ENCODE measurements at regions not wholly inside any gene's neighbourhood (a gene's known extent, or its start where the extent isn't known, plus 50 kb on each side); places are given as distances from the start of the nearest gene placed in this dataset.

DNA sequence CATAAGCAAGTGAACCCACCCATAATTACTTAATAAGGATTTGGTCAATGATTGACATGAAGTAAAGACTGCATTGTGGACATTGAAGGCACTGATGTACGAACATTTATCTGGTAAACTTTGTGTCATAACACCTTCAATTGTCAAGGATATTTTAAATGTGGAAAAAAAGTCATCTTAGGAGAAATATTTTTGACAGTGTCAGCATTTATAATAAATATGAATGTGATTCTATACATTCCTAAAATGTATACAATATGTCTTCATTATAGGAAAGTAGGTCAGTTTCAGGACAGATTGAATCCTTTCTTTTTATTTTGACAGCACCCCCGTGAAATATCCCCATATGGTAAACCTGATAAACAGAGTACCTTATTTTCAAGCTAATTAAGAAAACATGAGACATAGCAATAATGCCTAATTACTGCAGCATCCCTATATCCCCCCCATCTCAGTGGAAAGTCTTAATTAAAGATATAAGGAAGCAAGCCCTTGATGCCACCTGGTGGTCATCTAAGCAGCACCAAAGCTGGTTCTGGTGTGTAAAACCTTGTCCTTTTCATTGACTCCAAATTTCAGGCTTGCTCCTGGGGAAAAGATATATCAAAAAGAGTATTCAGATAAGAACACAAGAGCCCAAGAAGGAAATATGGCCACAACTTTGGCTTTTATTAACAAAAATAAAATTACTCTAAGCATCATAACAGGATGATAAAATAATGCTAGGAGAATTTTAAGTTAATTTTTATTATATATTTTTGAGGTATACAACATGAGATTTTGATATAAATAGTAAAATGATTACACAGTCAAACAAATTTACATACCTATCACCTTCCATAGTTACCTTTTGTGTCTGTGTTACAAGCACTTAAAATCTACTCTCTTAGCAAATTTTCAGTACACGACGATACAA is 379.7 kb downstream of the TLL1 start:
- TF ChIP-seq EZH2 (IDR thresholded peaks at IDR 0.05; ENCODE audit: insufficient read depth, low read length), result no peak
- TF ChIP-seq, protein P1, sequence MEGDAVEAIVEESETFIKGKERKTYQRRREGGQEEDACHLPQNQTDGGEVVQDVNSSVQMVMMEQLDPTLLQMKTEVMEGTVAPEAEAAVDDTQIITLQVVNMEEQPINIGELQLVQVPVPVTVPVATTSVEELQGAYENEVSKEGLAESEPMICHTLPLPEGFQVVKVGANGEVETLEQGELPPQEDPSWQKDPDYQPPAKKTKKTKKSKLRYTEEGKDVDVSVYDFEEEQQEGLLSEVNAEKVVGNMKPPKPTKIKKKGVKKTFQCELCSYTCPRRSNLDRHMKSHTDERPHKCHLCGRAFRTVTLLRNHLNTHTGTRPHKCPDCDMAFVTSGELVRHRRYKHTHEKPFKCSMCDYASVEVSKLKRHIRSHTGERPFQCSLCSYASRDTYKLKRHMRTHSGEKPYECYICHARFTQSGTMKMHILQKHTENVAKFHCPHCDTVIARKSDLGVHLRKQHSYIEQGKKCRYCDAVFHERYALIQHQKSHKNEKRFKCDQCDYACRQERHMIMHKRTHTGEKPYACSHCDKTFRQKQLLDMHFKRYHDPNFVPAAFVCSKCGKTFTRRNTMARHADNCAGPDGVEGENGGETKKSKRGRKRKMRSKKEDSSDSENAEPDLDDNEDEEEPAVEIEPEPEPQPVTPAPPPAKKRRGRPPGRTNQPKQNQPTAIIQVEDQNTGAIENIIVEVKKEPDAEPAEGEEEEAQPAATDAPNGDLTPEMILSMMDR (IDR thresholded peaks at IDR 0.05; ENCODE audit: insufficient read depth, low read depth, low read length), result peak; percentile 48

Data from astrocyte (in vitro differentiated cells and primary cell).